Body of pancreas (tissue), 4 donors: ENCODE measurements at regions not wholly inside any gene's neighbourhood (a gene's known extent, or its start where the extent isn't known, plus 50 kb on each side); places are given as distances from the start of the nearest gene placed in this dataset.
"Not testable (repeated sequence)": the region's sequence is repeated elsewhere in the genome, so short reads cannot be mapped to it uniquely, and the experiment has no call there.

ENCODE experiments used
- ATAC-seq: fragments of 150-250 bp; one replicate; pipeline ENCODE4 v1.9.1; 2016
- DNase-seq, 4 donors: peaks; one replicate each; pipeline ENCODE4 v3.0.0-alpha.2; 2019
- H3K27ac ChIP-seq, 4 donors: fragments of 200-600 bp; sonication (generic); 1 replicate in 3 of 4; 2 replicates in 1 of 4; pipeline versions ENCODE4 v1.5.1 to v1.6.1; 2016 to 2019; ENCODE audit warnings: mild to moderate bottlenecking in 1 of 4, mixed read lengths in 1 of 4, moderate library complexity in 1 of 4
- H3K27me3 ChIP-seq, 2 donors: fragments of 200-600 bp; sonication (generic); one replicate each; pipeline ENCODE4 v1.6.0; 2016; ENCODE audit warnings: mild to moderate bottlenecking in 1 of 2
- H3K36me3 ChIP-seq, 2 donors: fragments of 200-600 bp; sonication (generic); replicated peaks in 1 of 2; 2 replicates each; pipeline ENCODE4 v1.5.1; 2016; ENCODE audit warnings: low read depth in 2 of 2; ENCODE audit not compliant: insufficient read depth in 1 of 2
- H3K4me1 ChIP-seq: fragments of 200-600 bp; sonication (generic); one replicate; pipeline ENCODE4 v1.6.0; 2016
- H3K4me3 ChIP-seq, 2 donors: fragments of 200-600 bp; sonication (generic); 1 replicate in 1 of 2; 2 replicates in 1 of 2; pipeline ENCODE4 v1.5.1; 2016 to 2019
- H3K9me3 ChIP-seq, 3 donors: fragments of 200-600 bp; sonication (generic); 1 replicate in 2 of 3; 2 replicates in 1 of 3; pipeline ENCODE4 v1.5.1; 2016
- POLR2A ChIP-seq, 3 donors: fragments of 450-650 bp; IDR thresholded peaks; one replicate each; pipeline ENCODE4 v1.6.1; 2016; ENCODE audit warnings: antibody characterized with exemption in 3 of 3, mild to moderate bottlenecking in 2 of 3
- WGBS, 2 donors: methylation state at CpG; one replicate each; pipeline ENCODE4 v1.1.5; 2017; 5-methylcytosine and 5-hydroxymethylcytosine counted together
- intact Hi-C: fragments of 100-400 bp; cut with DNase I; formaldehyde crosslinking; loops from one replicate; pipeline ENCODE4 v1.15.1; 2023
- TF ChIP-seq, protein P1 (sequence below), 7 experiments: fragments of 450-650 bp in 4 of 7; fragments of 200-600 bp in 3 of 7; sonication (generic) in 3 of 7; IDR thresholded peaks; one replicate each; pipeline ENCODE4 v1.5.1; 2016 to 2019; ENCODE audit warnings: antibody characterized with exemption in 7 of 7

DNA sequence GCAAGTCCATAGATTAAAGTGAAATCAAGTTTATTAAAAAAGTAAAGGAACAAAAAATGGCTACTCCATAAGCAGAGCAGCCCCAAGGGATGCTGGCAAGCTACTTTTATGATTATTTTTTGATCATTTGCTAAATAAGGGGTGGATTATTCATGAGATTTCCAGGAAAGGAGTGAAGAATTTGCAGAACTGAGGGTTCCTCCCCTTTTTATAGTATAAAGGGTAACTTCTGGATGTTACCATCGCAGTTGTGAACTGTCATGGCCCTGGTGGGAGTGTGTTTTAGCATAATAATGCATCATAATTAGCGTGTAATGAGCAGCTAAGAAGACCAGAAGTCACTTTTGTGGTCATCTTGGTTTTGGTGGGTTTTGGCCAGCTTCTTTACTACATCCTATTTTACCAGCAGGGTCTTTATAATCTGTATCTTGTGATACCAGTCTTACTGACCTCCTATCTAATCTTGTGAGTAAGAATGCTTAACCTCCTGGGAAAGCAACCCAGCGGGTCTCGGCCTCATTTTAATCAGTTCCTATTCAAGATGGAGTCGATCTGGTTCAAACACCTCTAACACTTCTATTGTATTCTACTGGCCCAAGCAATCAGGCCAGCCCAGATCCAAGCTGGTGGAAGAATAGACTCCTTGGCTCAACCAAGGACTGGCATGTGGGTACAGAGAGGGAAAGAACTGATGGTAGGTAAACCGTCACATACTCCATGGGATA is 87.9 kb upstream of the NPSR1 start:
- no peaks in the 10 kb centered on the region for H3K9me3 ChIP-seq
- no peak for TF ChIP-seq POLR2A (IDR thresholded peaks at IDR 0.05)
- TF ChIP-seq, protein P1, sequence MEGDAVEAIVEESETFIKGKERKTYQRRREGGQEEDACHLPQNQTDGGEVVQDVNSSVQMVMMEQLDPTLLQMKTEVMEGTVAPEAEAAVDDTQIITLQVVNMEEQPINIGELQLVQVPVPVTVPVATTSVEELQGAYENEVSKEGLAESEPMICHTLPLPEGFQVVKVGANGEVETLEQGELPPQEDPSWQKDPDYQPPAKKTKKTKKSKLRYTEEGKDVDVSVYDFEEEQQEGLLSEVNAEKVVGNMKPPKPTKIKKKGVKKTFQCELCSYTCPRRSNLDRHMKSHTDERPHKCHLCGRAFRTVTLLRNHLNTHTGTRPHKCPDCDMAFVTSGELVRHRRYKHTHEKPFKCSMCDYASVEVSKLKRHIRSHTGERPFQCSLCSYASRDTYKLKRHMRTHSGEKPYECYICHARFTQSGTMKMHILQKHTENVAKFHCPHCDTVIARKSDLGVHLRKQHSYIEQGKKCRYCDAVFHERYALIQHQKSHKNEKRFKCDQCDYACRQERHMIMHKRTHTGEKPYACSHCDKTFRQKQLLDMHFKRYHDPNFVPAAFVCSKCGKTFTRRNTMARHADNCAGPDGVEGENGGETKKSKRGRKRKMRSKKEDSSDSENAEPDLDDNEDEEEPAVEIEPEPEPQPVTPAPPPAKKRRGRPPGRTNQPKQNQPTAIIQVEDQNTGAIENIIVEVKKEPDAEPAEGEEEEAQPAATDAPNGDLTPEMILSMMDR (IDR thresholded peaks at IDR 0.05), result no peak
- no peak overlapping the region for H3K27ac ChIP-seq
- H3K4me3 ChIP-seq, result no peak overlapping the region
- no peak for DNase-seq
- no peaks in the 10 kb centered on the region for H3K4me1 ChIP-seq
- no peaks in the 10 kb centered on the region for H3K27me3 ChIP-seq
- intact Hi-C loops, result no loop called here
- 74 to 83% methylated on average over 6 of the region's 6 CpGs for WGBS, 2 donors
- ATAC-seq, result no peak
- no peaks in the 10 kb centered on the region for H3K36me3 ChIP-seq

DNA sequence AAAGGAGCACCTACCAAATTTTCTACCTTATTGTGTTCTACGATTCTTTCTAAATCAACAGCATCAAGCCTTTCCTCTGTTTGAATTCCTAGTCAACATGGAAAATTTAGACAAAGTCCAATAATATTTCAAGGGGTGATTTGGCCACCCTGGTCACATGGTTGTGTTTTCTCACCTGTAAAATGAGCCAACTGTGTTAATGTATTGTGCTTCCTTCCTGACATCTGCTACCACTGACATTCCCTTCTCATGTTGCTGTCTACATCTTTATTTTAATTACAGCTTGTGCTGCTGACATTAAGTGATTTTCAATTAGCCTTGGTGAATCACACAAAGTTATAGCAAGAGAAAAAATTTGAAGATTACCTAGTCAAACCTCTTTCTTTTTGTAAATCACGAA is 83.0 kb upstream of the NPSR1 start:
- intact Hi-C loops, result no loop called here
- DNase-seq (no peak), ATAC-seq (no peak)

DNA sequence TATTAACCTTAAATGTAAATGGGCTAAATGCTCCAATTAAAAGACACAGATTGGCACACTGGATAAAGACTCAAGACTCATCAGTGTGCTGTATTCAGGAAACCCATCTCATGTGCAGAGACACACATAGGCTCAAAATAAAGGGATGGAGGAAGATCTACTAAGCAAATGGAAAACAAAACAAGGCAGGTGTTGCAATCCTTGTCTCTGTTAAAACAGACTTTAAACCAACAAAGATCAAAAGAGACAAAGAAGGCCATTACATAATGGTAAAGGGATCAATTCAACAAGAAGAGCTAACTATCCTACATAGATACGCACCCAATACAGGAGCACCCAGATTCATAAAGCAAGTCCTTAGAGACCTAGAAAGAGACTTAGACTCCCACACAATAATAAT is 80.1 kb upstream of the NPSR1 start:
- WGBS, 2 donors, result 74 to 86% methylated on average over 1 of the region's 1 CpG
- H3K9me3 ChIP-seq, H3K27me3 ChIP-seq, intact Hi-C loops, DNase-seq, H3K4me3 ChIP-seq, ATAC-seq, H3K36me3 ChIP-seq, H3K27ac ChIP-seq, H3K4me1 ChIP-seq: not testable (repeated sequence)

More for the DNA sequence above, 83.0 kb upstream of the NPSR1 start:
- TF ChIP-seq POLR2A (IDR thresholded peaks at IDR 0.05), result no peak
- TF ChIP-seq, protein P1 (IDR thresholded peaks at IDR 0.05), result no peak
- H3K9me3 ChIP-seq, result no peaks in the 10 kb centered on the region
- WGBS, 2 donors, result 52 to 55% methylated on average over 2 of the region's 2 CpGs
- no peak overlapping the region for H3K4me3 ChIP-seq
- no peaks in the 10 kb centered on the region for H3K27me3 ChIP-seq
- no peak overlapping the region for H3K27ac ChIP-seq
- H3K36me3 ChIP-seq, result no peaks in the 10 kb centered on the region
- no peaks in the 10 kb centered on the region for H3K4me1 ChIP-seq

DNA sequence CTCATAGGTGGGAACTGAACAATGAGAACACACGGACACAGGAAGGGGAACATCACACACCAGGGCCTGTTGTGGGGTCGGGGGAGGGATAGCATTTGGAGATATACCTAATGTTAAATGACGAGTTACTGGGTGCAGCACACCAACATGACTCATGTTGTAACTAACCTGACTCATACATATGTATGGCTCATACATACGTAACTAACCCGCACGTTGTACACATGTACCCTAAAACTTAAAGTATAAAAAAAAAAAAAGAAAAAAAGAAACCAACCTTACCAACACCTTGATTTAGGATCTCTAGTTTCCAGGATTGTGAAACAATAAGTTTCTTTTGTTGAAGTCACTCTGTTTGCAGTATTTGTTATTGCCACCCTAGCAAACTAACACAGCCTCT is 76.3 kb upstream of the NPSR1 start:
- H3K4me3 ChIP-seq, H3K4me1 ChIP-seq, H3K9me3 ChIP-seq, H3K27me3 ChIP-seq, DNase-seq, H3K27ac ChIP-seq, intact Hi-C loops, H3K36me3 ChIP-seq, ATAC-seq: not testable (repeated sequence)
- 75 to 82% methylated on average over 6 of the region's 6 CpGs for WGBS, 2 donors

DNA sequence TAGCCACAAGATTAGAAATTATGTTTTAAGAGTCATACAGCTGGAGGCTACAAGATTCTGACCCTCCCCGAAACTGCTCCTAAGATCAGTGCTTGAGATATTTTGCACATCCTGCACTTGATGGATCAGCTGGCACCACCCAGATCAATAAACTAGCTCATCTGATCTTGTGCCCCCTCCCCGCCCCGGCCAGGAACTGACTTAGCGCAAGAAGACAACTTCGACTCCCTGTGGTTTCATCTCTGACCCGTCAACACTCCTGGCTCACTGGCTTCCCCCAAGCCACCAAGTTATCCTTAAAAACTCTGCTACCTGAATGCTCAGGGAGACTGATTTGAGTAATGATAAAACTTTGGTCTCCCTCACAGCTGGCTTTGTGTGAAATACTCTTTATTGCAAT is 73.5 kb upstream of the NPSR1 start:
- H3K4me3 ChIP-seq, result no peak overlapping the region
- no peaks in the 10 kb centered on the region for H3K27me3 ChIP-seq
- TF ChIP-seq, protein P1 (IDR thresholded peaks at IDR 0.05), result no peak
- no peak for TF ChIP-seq POLR2A (IDR thresholded peaks at IDR 0.05)
- H3K9me3 ChIP-seq, result no peaks in the 10 kb centered on the region
- no peak for ATAC-seq
- no peak overlapping the region for H3K27ac ChIP-seq
- intact Hi-C loops, result no loop called here
- no peak for DNase-seq
- 95 to 96% methylated on average over 6 of the region's 6 CpGs for WGBS, 2 donors
- H3K36me3 ChIP-seq, result no peaks in the 10 kb centered on the region
- H3K4me1 ChIP-seq, result no peaks in the 10 kb centered on the region

DNA sequence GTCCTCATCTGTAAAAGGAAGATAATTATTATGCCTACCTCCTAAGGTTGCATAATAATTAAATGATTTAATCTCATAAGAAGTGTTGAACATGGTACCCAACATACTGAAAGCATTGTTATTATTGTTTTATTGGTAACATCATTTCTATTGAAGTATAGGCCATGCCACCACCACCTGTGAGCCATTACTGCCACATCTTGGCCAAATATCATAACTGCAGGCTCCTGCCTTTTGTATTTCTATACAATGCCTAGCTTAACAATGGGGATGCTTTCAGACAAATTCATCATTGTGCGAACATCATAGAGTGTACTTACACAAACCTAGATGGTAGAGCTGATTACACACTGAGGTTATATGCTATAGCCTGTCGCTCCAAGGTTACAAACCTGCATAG is 61.1 kb upstream of the NPSR1 start:
- no peaks in the 10 kb centered on the region for H3K4me1 ChIP-seq
- DNase-seq (no peak), ATAC-seq (no peak)
- 53 to 67% methylated on average over 2 of the region's 2 CpGs for WGBS, 2 donors
- TF ChIP-seq POLR2A (IDR thresholded peaks at IDR 0.05), result no peak
- TF ChIP-seq, protein P1 (IDR thresholded peaks at IDR 0.05), result no peak
- no peak overlapping the region for H3K4me3 ChIP-seq
- intact Hi-C loops, result no loop called here
- no peaks in the 10 kb centered on the region for H3K9me3 ChIP-seq
- no peaks in the 10 kb centered on the region for H3K27me3 ChIP-seq
- H3K36me3 ChIP-seq, result no peaks in the 10 kb centered on the region
- H3K27ac ChIP-seq, result no peak overlapping the region
